HepG2 (cell line): ENCODE measurements at regions not wholly inside any gene's neighbourhood (a gene's known extent, or its start where the extent isn't known, plus 50 kb on each side); places are given as distances from the start of the nearest gene placed in this dataset.

Source experiments
- ATAC-seq: fragments of 200-7000 bp; cut with Tn5 transposase; 3 replicates; pipeline ENCODE4 v1.9.1; 2020; ENCODE audit warnings: mild to moderate bottlenecking, moderate library complexity
- BruUV-seq: library from RNA; stranded (reverse); fragments of 400-500 nt; replicated peaks from 2 replicates; lab custom pipeline; 2021; lab: Mats Ljungman, UMichigan
- CTCF ChIA-PET: fragments of 300-600 bp; formaldehyde crosslinking; extraction: SDS; loops from one replicate; lab custom pipeline; 2021; ENCODE audit warnings: low total read pairs, inconsistent platforms, low intra/inter-chr PET ratio; lab: Yijun Ruan, JAX
- POLR2A ChIA-PET: fragments of 350-600 bp; sonication (Branson Sonifier 250); formaldehyde crosslinking; loops from one replicate; lab custom pipeline; 2020; ENCODE audit warnings: antibody characterized with exemption, inconsistent platforms; lab: Yijun Ruan, JAX
- DNase-seq: peaks from one replicate; pipeline ENCODE4 v3.0.0-alpha.2; 2015; ENCODE audit warnings: low spot score
- FAIRE-seq: peaks from 3 replicates; lab custom pipeline; 2011; peaks lifted over from hg19 to GRCh38; lab: Jason Lieb, UNC
- H2AFZ ChIP-seq: one replicate; pipeline ENCODE4 v1.6.1; 2011; ENCODE audit warnings: low read length, inconsistent platforms
- H3K27ac ChIP-seq: fragments of 300-600 bp; 3 replicates; pipeline ENCODE4 v1.8.0; 2011; ENCODE audit warnings: mixed run types, mild to moderate bottlenecking, mixed read lengths, low read length, inconsistent platforms; ENCODE audit not compliant: insufficient read depth; ENCODE audit errors: extremely low read length
- H3K27me3 ChIP-seq, 2 experiments: fragments of 200-600 bp in 1 of 2; 2 replicates in 1 of 2; 3 replicates in 1 of 2; pipeline versions ENCODE4 v1.6.0 to v1.8.0; 2011; ENCODE audit warnings: low read length in 2 of 2, mild to moderate bottlenecking in 2 of 2, moderate library complexity in 2 of 2, inconsistent platforms in 1 of 2; ENCODE audit not compliant: insufficient read depth in 2 of 2, control insufficient read depth in 1 of 2
- H3K36me3 ChIP-seq, 2 experiments: fragments of 200-600 bp in 1 of 2; replicated peaks in 1 of 2; 2 replicates in 1 of 2; 3 replicates in 1 of 2; pipeline versions ENCODE4 v1.5.1 to v1.8.0; 2011; ENCODE audit warnings: low read length in 2 of 2, inconsistent platforms in 1 of 2; ENCODE audit not compliant: insufficient read depth in 2 of 2, control insufficient read depth in 1 of 2
- H3K4me1 ChIP-seq: 2 replicates; pipeline ENCODE4 v1.5.1; 2012; ENCODE audit warnings: low read length, inconsistent platforms; ENCODE audit not compliant: insufficient read depth
- H3K4me2 ChIP-seq: 2 replicates; pipeline ENCODE4 v1.6.0; 2011; ENCODE audit warnings: low read depth, low read length, inconsistent platforms
- H3K4me3 ChIP-seq, 3 experiments: fragments of 200-600 bp in 1 of 3; sonication (generic), shearing (Covaris generic) in 1 of 3; replicated peaks in 1 of 3; 2 replicates each; pipeline ENCODE4 v1.5.1; 2011 to 2016; ENCODE audit warnings: low read length in 3 of 3, inconsistent platforms in 2 of 3, low read depth in 2 of 3, mild to moderate bottlenecking in 2 of 3, control low read depth in 1 of 3, mixed read lengths in 1 of 3; ENCODE audit not compliant: insufficient read depth in 1 of 3
- H3K79me2 ChIP-seq: one replicate; pipeline ENCODE4 v1.6.1; 2011; ENCODE audit warnings: low read length, inconsistent platforms; ENCODE audit not compliant: insufficient read depth
- H3K9ac ChIP-seq: 2 replicates; pipeline ENCODE4 v1.6.0; 2011; ENCODE audit warnings: mild to moderate bottlenecking, low read depth, low read length, inconsistent platforms; ENCODE audit not compliant: insufficient read depth
- H3K9me3 ChIP-seq: 2 replicates; pipeline ENCODE4 v1.5.1; 2012; ENCODE audit warnings: mild to moderate bottlenecking, low read length
- H4K20me1 ChIP-seq: 2 replicates; pipeline ENCODE4 v1.6.0; 2011; ENCODE audit warnings: inconsistent platforms, mild to moderate bottlenecking, low read length, moderate library complexity; ENCODE audit not compliant: insufficient read depth
- FOXO1 ChIP-seq: sonication (generic); formaldehyde crosslinking; IDR thresholded peaks from 2 replicates; pipeline ENCODE4 v1.4.0; 2020; ENCODE audit warnings: missing genetic modification reagents
- MAFF ChIP-seq: IDR thresholded peaks from 2 replicates; pipeline ENCODE4 v1.6.1; 2011; ENCODE audit warnings: low read depth, low read length, improper control_type of control experiment
- MAFK ChIP-seq, 2 experiments: IDR thresholded peaks in 1 of 2; conservative IDR thresholded peaks in 1 of 2; 2 replicates each; pipeline ENCODE4 v1.6.1; 2011; ENCODE audit warnings: improper control_type of control experiment in 2 of 2, low read length in 2 of 2
- STAG1 ChIP-seq: sonication (generic); formaldehyde crosslinking; IDR thresholded peaks from 2 replicates; pipeline ENCODE4 v1.4.0; 2020; ENCODE audit warnings: missing genetic modification reagents
- TERF1 ChIP-seq: sonication (generic); formaldehyde crosslinking; IDR thresholded peaks from 2 replicates; pipeline ENCODE4 v1.8.0; 2022; ENCODE audit warnings: mild to moderate bottlenecking, missing genetic modification reagents, moderate library complexity
- TFDP1 ChIP-seq: IDR thresholded peaks from 2 replicates; pipeline ENCODE4 v1.6.1; 2016; ENCODE audit warnings: missing compliant biosample characterization, missing genetic modification reagents, borderline replicate concordance
- ZNF451 ChIP-seq: sonication (generic); formaldehyde crosslinking; IDR thresholded peaks from 2 replicates; pipeline ENCODE4 v1.5.0; 2020; ENCODE audit warnings: mild to moderate bottlenecking, missing genetic modification reagents
- ZNF790 ChIP-seq: sonication (generic); formaldehyde crosslinking; IDR thresholded peaks from 2 replicates; pipeline ENCODE4 v1.8.0; 2022; ENCODE audit warnings: missing genetic modification reagents, mild to moderate bottlenecking, borderline replicate concordance
- WGBS: methylation state at CpG from one replicate; pipeline ENCODE4 v1.1.6; 2017; ENCODE audit warnings: low lambda C conversion rate; 5-methylcytosine and 5-hydroxymethylcytosine counted together
- in situ Hi-C: cut with HindIII; loops from 2 replicates; pipeline ENCODE4 v1.10.0; 2017; ENCODE audit warnings: low pct_unique_long_range_greater_than_20kb; ENCODE audit not compliant: extremely low pct_ligation_motif_present
- intact Hi-C: fragments of 100-400 bp; cut with micrococcal nuclease; formaldehyde crosslinking; loops from one replicate; pipeline ENCODE4 v1.10.0; 2022; ENCODE audit not compliant: unreplicated experiment
- TF ChIP-seq, protein P1 (sequence below): sonication (generic); formaldehyde crosslinking; IDR thresholded peaks from 2 replicates; pipeline ENCODE4 v1.4.0; 2020; ENCODE audit warnings: mild to moderate bottlenecking, missing genetic modification reagents
- TF ChIP-seq, protein P2 (sequence below): IDR thresholded peaks from 2 replicates; pipeline ENCODE4 v1.6.1; 2016; ENCODE audit warnings: low read depth
- TF ChIP-seq, protein P3 (sequence below): sonication (generic); formaldehyde crosslinking; IDR thresholded peaks from 2 replicates; pipeline ENCODE4 v1.8.1; 2023; ENCODE audit warnings: mild to moderate bottlenecking, missing genetic modification reagents
- TF ChIP-seq, protein P4 (sequence below): sonication (generic); formaldehyde crosslinking; IDR thresholded peaks from 2 replicates; pipeline ENCODE4 v1.5.0; 2020; ENCODE audit warnings: missing genetic modification reagents, mild to moderate bottlenecking, borderline replicate concordance

- DNase-seq: no peak
- ChIA-PET POLR2A (no interaction called here), CTCF (no interaction called here)
- Histone ChIP-seq H4K20me1 (no peaks in the 10 kb centered on the region), H3K27me3 (no peaks in the 10 kb centered on the region), H2AFZ (no peak overlapping the region), H3K4me1 (no peaks in the 10 kb centered on the region), H3K79me2 (no peaks in the 10 kb centered on the region), H3K4me2 (no peak overlapping the region), H3K4me3 (no peak overlapping the region), H3K27ac (no peak overlapping the region), H3K36me3 (no peaks in the 10 kb centered on the region), H3K9me3 (no peaks in the 10 kb centered on the region), H3K9ac (no peak overlapping the region)
- in situ Hi-C loops: no loop called here
- no peak for ATAC-seq
- no peak for FAIRE-seq
- TF ChIP-seq TFDP1 (no peak), MAFK (conservative IDR thresholded peaks at IDR 0.05 in 1 of 2, IDR thresholded peaks at IDR 0.05 in 1 of 2; ENCODE audit: low read length in 2 of 2) (peak; percentile 45 to 82), MAFF (peak; percentile 62)
- no TSS peak for BruUV-seq
- intact Hi-C loops: no loop called here
- 0% methylated on average over 1 of the region's 1 CpG for WGBS
These were observed 73.2 kb downstream of the SEM1 start for GRCh38 chr7:96636342-96636860.

- no peaks in the 10 kb centered on the region for H4K20me1 ChIP-seq
- DNase-seq (no peak), ATAC-seq (no peak), FAIRE-seq (no peak)
- H3K27ac ChIP-seq: no peak overlapping the region
- H3K9ac ChIP-seq: no peak overlapping the region
- in situ Hi-C loops: no loop called here
- POLR2A ChIA-PET: no interaction called here
- no peaks in the 10 kb centered on the region for H3K9me3 ChIP-seq
- H3K4me2 ChIP-seq: no peak overlapping the region
- H3K4me3 ChIP-seq: no peak overlapping the region
- H3K27me3 ChIP-seq: no peaks in the 10 kb centered on the region
- H3K4me1 ChIP-seq: no peaks in the 10 kb centered on the region
- 33% methylated on average over 1 of the region's 2 CpGs for WGBS
- H3K79me2 ChIP-seq: no peaks in the 10 kb centered on the region
- BruUV-seq: no TSS peak
- H2AFZ ChIP-seq: no peak overlapping the region
- CTCF ChIA-PET: no interaction called here
- H3K36me3 ChIP-seq: no peaks in the 10 kb centered on the region
- intact Hi-C loops: no loop called here
- TF ChIP-seq STAG1 (CRISPR knock-in tag) (no peak), MAFK (conservative IDR thresholded peaks at IDR 0.05 in 1 of 2, IDR thresholded peaks at IDR 0.05 in 1 of 2; ENCODE audit: low read length in 2 of 2) (no peak), TERF1 (CRISPR knock-in tag) (no peak), ZNF451 (no peak), ZNF790 (CRISPR knock-in tag) (no peak), FOXO1 (CRISPR knock-in tag) (no peak)
- TF ChIP-seq, protein P1, sequence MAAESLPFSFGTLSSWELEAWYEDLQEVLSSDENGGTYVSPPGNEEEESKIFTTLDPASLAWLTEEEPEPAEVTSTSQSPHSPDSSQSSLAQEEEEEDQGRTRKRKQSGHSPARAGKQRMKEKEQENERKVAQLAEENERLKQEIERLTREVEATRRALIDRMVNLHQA (CRISPR knock-in tag): no peak
- TF ChIP-seq, protein P2, sequence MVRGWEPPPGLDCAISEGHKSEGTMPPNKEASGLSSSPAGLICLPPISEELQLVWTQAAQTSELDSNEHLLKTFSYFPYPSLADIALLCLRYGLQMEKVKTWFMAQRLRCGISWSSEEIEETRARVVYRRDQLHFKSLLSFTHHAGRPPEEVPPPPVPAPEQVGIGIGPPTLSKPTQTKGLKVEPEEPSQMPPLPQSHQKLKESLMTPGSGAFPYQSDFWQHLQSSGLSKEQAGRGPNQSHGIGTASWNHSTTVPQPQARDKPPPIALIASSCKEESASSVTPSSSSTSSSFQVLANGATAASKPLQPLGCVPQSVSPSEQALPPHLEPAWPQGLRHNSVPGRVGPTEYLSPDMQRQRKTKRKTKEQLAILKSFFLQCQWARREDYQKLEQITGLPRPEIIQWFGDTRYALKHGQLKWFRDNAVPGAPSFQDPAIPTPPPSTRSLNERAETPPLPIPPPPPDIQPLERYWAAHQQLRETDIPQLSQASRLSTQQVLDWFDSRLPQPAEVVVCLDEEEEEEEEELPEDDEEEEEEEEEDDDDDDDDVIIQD (CRISPR knock-in tag): no peak
- TF ChIP-seq, protein P3, sequence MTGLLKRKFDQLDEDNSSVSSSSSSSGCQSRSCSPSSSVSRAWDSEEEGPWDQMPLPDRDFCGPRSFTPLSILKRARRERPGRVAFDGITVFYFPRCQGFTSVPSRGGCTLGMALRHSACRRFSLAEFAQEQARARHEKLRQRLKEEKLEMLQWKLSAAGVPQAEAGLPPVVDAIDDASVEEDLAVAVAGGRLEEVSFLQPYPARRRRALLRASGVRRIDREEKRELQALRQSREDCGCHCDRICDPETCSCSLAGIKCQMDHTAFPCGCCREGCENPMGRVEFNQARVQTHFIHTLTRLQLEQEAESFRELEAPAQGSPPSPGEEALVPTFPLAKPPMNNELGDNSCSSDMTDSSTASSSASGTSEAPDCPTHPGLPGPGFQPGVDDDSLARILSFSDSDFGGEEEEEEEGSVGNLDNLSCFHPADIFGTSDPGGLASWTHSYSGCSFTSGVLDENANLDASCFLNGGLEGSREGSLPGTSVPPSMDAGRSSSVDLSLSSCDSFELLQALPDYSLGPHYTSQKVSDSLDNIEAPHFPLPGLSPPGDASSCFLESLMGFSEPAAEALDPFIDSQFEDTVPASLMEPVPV (CRISPR knock-in tag): no peak
- TF ChIP-seq, protein P4, sequence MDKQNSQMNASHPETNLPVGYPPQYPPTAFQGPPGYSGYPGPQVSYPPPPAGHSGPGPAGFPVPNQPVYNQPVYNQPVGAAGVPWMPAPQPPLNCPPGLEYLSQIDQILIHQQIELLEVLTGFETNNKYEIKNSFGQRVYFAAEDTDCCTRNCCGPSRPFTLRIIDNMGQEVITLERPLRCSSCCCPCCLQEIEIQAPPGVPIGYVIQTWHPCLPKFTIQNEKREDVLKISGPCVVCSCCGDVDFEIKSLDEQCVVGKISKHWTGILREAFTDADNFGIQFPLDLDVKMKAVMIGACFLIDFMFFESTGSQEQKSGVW (CRISPR knock-in tag): no peak
These were observed 79.8 kb downstream of the SEM1 start for GRCh38 chr7:96629884-96630283.
